Epithelial cell of proximal tubule (primary cell): ENCODE measurements at regions not wholly inside any gene's neighbourhood (a gene's known extent, or its start where the extent isn't known, plus 50 kb on each side); places are given as distances from the start of the nearest gene placed in this dataset.

Experiments used
- DNase-seq: peaks from one replicate; pipeline ENCODE4 v3.0.0-alpha.2; 2011; ENCODE audit warnings: low read depth
- H3K4me3 ChIP-seq: 2 replicates; pipeline ENCODE4 v1.5.1; 2011; ENCODE audit warnings: low read depth, mild to moderate bottlenecking, low read length
- TF ChIP-seq, protein P1 (sequence below): conservative IDR thresholded peaks from 2 replicates; pipeline ENCODE4 v1.5.1; 2012; ENCODE audit warnings: low read depth, mild to moderate bottlenecking, low read length

DNA sequence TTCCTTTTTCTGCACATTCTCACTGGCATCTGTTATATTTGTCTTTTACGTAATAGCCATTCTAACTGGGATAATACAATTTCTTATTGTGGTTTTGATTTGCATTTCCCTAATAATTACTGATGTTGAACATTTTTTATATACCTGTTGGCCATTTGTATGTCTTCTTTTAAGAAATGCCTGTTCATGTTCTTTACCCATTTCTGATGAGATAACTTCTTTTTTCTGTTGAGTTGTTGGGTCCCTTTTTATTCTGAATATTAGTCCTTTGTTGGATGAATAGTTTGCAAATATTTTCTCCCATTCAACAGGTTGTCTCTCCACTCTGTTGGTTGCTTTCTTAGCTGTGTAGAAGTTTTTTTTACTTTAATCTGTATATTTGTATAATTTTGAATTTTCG lies 147.7 kb upstream of the TRPC4 start:
- TF ChIP-seq, protein P1, sequence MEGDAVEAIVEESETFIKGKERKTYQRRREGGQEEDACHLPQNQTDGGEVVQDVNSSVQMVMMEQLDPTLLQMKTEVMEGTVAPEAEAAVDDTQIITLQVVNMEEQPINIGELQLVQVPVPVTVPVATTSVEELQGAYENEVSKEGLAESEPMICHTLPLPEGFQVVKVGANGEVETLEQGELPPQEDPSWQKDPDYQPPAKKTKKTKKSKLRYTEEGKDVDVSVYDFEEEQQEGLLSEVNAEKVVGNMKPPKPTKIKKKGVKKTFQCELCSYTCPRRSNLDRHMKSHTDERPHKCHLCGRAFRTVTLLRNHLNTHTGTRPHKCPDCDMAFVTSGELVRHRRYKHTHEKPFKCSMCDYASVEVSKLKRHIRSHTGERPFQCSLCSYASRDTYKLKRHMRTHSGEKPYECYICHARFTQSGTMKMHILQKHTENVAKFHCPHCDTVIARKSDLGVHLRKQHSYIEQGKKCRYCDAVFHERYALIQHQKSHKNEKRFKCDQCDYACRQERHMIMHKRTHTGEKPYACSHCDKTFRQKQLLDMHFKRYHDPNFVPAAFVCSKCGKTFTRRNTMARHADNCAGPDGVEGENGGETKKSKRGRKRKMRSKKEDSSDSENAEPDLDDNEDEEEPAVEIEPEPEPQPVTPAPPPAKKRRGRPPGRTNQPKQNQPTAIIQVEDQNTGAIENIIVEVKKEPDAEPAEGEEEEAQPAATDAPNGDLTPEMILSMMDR: no peak
- no peak for DNase-seq
- no peak overlapping the region for H3K4me3 ChIP-seq

DNA sequence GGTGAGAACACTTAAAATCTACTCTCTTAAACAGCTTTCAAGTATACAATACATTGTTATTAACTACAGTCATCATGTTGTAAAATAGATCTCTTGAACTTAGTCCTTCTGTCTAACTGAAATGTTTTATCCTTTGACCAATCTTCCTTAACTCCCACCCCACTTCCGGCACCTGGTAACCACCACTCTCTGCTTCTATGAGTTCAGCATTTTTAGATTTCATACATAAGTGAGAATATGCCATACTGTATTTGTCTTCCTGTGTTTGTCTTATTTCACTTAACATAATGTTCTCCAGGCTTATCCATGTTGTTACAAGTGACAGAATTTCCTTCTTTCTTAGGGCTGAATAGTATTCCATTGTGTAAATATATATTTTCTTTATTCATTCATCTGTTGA lies 144.1 kb upstream of the TRPC4 start:
- no peak overlapping the region for H3K4me3 ChIP-seq
- TF ChIP-seq, protein P1: no peak
- no peak for DNase-seq

DNA sequence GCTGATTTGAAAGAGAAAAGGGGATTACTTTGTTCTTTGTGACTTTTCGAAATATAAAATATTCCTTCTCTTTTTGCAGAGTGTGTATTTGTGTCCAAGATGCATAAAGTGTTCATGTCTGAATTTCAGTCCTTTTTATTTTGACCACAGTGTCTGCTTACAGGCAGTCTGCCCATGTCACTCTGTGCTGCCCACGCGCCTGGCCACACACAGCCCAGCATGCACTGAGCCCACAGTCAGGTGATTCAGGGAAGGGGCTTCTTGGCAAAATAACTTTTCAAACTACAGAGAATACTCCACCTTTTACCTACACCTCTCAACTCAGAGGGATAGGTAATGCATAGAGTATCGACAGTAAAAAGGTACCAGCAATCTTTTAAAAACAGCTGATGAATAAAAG lies 142.5 kb upstream of the TRPC4 start:
- TF ChIP-seq, protein P1: no peak
- no peak overlapping the region for H3K4me3 ChIP-seq
- no peak for DNase-seq

DNA sequence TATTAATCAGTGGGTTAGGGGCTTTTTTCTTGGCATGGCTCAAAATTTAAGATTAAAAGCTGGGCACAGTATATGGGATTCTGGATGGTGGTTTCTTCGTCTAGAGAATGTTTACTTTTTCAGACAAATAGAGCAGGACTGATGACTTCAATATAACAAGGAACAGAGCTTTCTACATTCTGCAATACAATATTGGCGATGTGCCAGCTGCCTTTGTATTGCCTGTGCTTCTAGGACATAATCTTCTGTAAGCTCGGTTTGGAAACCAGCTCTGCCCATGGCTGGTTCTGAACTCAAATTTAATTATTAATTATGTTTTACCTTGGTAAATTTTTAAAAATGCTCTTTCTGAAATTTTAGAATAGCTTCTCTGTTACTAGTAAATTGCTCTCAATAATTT lies 139.1 kb upstream of the TRPC4 start:
- TF ChIP-seq, protein P1: no peak

DNA sequence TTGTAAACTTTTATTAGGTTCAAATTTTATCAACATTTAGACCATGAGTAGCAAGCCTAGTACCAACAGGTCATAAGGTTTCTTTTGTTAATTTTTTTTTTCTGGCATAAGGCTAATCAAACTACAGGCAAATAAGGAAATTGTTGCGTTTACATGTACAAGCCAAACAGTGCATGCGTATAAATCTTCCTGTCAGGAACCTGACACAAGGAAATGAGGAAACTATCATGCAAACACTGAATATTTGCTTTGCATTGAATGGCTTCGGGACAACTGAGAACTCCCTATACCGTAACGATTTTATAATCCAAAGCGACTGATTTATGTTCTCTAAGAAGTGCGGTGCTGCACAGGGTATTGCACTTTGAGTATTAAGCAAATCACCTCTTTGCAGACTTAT lies 133.0 kb upstream of the TRPC4 start:
- TF ChIP-seq, protein P1: no peak
- no peak for DNase-seq
- H3K4me3 ChIP-seq: no peak overlapping the region

More for the DNA sequence above, 139.1 kb upstream of the TRPC4 start:
- no peak overlapping the region for H3K4me3 ChIP-seq
- no peak for DNase-seq

DNA sequence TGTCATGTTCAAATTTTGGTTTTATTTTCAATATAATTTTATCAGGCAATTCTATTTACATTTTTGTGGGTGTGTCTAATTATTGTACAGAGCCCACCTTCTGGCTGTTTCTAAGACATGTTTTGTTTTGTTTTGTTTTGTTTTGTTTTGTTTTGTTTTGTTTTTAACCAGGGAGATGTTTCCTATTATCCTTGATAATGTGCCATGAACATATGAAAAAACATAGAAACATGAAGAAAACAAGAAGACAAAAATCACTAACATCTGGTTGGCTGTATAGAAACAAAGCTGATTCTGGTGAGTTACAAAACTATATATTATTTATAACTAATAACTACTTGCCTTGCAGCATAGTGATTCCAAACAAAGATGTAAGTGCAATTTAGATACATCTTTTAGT lies 128.1 kb upstream of the TRPC4 start:
- TF ChIP-seq, protein P1: no peak
- no peak for DNase-seq
- no peak overlapping the region for H3K4me3 ChIP-seq

DNA sequence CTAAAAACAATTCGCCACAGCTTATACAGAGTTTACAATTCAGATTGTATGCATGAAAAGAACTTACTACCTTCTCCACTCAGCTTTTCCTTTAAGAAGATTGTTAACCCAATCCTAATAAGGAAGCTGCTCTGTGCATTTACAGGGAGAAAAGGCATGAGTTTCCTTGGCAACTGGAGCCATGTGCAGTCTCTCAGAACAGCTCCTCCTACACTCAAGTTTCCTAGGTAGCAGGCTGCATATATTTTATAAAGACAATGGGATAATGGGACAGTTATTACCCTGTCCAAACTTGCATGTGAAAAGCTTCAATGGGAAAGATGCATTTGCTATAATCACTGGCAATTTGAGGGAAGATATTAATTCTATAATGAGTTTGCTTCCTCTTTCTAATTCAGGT lies 125.5 kb upstream of the TRPC4 start:
- no peak for DNase-seq
- TF ChIP-seq, protein P1: no peak
- no peak overlapping the region for H3K4me3 ChIP-seq
